Neural progenitor cell (in vitro differentiated cells): ENCODE measurements at regions not wholly inside any gene's neighbourhood (a gene's known extent, or its start where the extent isn't known, plus 50 kb on each side); places are given as distances from the start of the nearest gene placed in this dataset.

Source experiments
- EZH2 ChIP-seq: fragments of 200-600 bp; sonication (generic); IDR thresholded peaks from 2 replicates; pipeline ENCODE4 v1.6.1; 2017; ENCODE audit warnings: antibody characterized with exemption, mild to moderate bottlenecking, moderate library complexity
- EZH2phosphoT487 ChIP-seq: fragments of 200-600 bp; sonication (generic); IDR thresholded peaks from 2 replicates; pipeline ENCODE4 v1.6.1; 2017; ENCODE audit warnings: antibody characterized with exemption
- TF ChIP-seq, protein P1 (sequence below): fragments of 200-600 bp; sonication (generic); IDR thresholded peaks from 2 replicates; pipeline ENCODE4 v1.5.1; 2017; ENCODE audit warnings: antibody characterized with exemption, mild to moderate bottlenecking

DNA sequence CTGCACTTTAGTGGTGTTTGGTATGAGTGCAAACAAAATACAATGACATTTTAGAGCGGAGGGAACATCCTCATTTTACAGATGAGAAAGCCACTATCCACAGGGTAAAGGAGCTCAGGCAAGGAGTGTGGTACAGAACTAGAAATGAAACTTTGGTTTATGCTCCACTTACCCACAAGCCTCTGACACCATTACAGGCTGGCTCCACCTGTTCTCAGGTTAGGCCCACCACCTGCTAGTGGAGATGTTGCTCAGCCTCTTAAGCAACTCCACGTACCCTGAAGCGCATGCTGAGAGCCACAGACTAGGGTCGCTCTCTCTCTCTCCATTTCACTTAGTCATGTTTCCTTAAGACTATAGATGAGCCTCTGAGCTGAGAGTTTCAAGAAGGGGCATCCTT lies 130.0 kb downstream of the MBD2 start:
- TF ChIP-seq, protein P1, sequence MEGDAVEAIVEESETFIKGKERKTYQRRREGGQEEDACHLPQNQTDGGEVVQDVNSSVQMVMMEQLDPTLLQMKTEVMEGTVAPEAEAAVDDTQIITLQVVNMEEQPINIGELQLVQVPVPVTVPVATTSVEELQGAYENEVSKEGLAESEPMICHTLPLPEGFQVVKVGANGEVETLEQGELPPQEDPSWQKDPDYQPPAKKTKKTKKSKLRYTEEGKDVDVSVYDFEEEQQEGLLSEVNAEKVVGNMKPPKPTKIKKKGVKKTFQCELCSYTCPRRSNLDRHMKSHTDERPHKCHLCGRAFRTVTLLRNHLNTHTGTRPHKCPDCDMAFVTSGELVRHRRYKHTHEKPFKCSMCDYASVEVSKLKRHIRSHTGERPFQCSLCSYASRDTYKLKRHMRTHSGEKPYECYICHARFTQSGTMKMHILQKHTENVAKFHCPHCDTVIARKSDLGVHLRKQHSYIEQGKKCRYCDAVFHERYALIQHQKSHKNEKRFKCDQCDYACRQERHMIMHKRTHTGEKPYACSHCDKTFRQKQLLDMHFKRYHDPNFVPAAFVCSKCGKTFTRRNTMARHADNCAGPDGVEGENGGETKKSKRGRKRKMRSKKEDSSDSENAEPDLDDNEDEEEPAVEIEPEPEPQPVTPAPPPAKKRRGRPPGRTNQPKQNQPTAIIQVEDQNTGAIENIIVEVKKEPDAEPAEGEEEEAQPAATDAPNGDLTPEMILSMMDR: no peak
- no peak for TF ChIP-seq EZH2
- no peak for TF ChIP-seq EZH2phosphoT487
